Smooth muscle cell (in vitro differentiated cells): ENCODE measurements at regions not wholly inside any gene's neighbourhood (a gene's known extent, or its start where the extent isn't known, plus 50 kb on each side); places are given as distances from the start of the nearest gene placed in this dataset.

Source experiments
- DNase-seq: peaks from one replicate; lab custom pipeline; 2025; ENCODE audit not compliant: unreplicated experiment; lab: John Stamatoyannopoulos, UW
- H2AFZ ChIP-seq: fragments of 200-600 bp; sonication (generic); 2 replicates; pipeline ENCODE4 v1.6.0; 2016; ENCODE audit warnings: antibody characterized with exemption, low read depth, mild to moderate bottlenecking
- H3F3A ChIP-seq: fragments of 200-600 bp; sonication (generic); 2 replicates; pipeline ENCODE4 v1.6.0; 2017; ENCODE audit warnings: antibody characterized with exemption, low read depth
- H3K27ac ChIP-seq: fragments of 200-600 bp; sonication (generic); 2 replicates; pipeline ENCODE4 v1.5.1; 2016; ENCODE audit warnings: low read depth, mild to moderate bottlenecking
- H3K27me3 ChIP-seq: fragments of 200-600 bp; sonication (generic); 2 replicates; pipeline ENCODE4 v1.6.1; 2016; ENCODE audit warnings: low read depth, mild to moderate bottlenecking
- H3K36me3 ChIP-seq: fragments of 200-600 bp; sonication (generic); 2 replicates; pipeline ENCODE4 v1.5.1; 2016; ENCODE audit warnings: low read depth
- H3K4me1 ChIP-seq: fragments of 200-600 bp; sonication (generic); 2 replicates; pipeline ENCODE4 v1.5.1; 2016; ENCODE audit warnings: low read depth
- H3K4me2 ChIP-seq: fragments of 200-600 bp; sonication (generic); 2 replicates; pipeline ENCODE4 v1.6.0; 2016; ENCODE audit warnings: mild to moderate bottlenecking
- H3K4me3 ChIP-seq: fragments of 200-600 bp; sonication (generic); 2 replicates; pipeline ENCODE4 v1.5.1; 2016; ENCODE audit warnings: mild to moderate bottlenecking
- H3K79me2 ChIP-seq: fragments of 200-600 bp; sonication (generic); 2 replicates; pipeline ENCODE4 v1.6.0; 2016; ENCODE audit warnings: low read depth, mild to moderate bottlenecking
- H3K9ac ChIP-seq: fragments of 200-600 bp; sonication (generic); 2 replicates; pipeline ENCODE4 v1.6.0; 2016; ENCODE audit warnings: low read depth
- H3K9me3 ChIP-seq: fragments of 200-600 bp; sonication (generic); replicated peaks from 2 replicates; pipeline ENCODE4 v1.5.1; 2016; ENCODE audit warnings: low read depth
- H4K20me1 ChIP-seq: fragments of 200-600 bp; sonication (generic); 2 replicates; pipeline ENCODE4 v1.6.0; 2016; ENCODE audit warnings: low read depth
- CTCF ChIP-seq: fragments of 200-600 bp; sonication (generic); IDR thresholded peaks from 2 replicates; pipeline ENCODE4 v1.5.1; 2017; ENCODE audit warnings: borderline replicate concordance, mild to moderate bottlenecking, antibody characterized with exemption; ENCODE audit not compliant: insufficient read depth, poor library complexity, severe bottlenecking
- WGBS: methylation state at CpG from one replicate; pipeline ENCODE4 v1.1.7; 2016; ENCODE audit warnings: low lambda C conversion rate; 5-methylcytosine and 5-hydroxymethylcytosine counted together

GRCh38 chr2:66110086-66110485, 324.8 kb upstream of the MEIS1 start:
- Histone ChIP-seq H3K9me3 (no peaks in the 10 kb centered on the region), H3K4me2 (no peak overlapping the region), H4K20me1 (no peaks in the 10 kb centered on the region), H3K27me3 (no peaks in the 10 kb centered on the region), H3K9ac (no peak overlapping the region), H3K36me3 (no peaks in the 10 kb centered on the region), H2AFZ (no peak overlapping the region), H3K27ac (no peak overlapping the region), H3K4me3 (no peak overlapping the region), H3K79me2 (no peaks in the 10 kb centered on the region), H3F3A (no peaks in the 10 kb centered on the region), H3K4me1 (no peaks in the 10 kb centered on the region)
- no peak for TF ChIP-seq CTCF
- WGBS: 88% methylated on average over 2 of the region's 2 CpGs
- DNase-seq: no peak

GRCh38 chr2:66109419-66109818, 325.5 kb upstream of the MEIS1 start:
- TF ChIP-seq CTCF: no peak
- Histone ChIP-seq H3F3A (no peaks in the 10 kb centered on the region), H3K36me3 (no peaks in the 10 kb centered on the region), H3K9ac (no peak overlapping the region), H3K4me1 (no peaks in the 10 kb centered on the region), H2AFZ (no peak overlapping the region), H4K20me1 (no peaks in the 10 kb centered on the region), H3K4me2 (no peak overlapping the region), H3K9me3 (no peaks in the 10 kb centered on the region), H3K27ac (no peak overlapping the region), H3K79me2 (no peaks in the 10 kb centered on the region), H3K27me3 (no peaks in the 10 kb centered on the region), H3K4me3 (no peak overlapping the region)
- WGBS: 87% methylated on average over 2 of the region's 2 CpGs
- no peak for DNase-seq

GRCh38 chr2:66105066-66105753, 329.7 kb upstream of the MEIS1 start:
- TF ChIP-seq CTCF: no peak
- H3F3A ChIP-seq: no peaks in the 10 kb centered on the region
- H2AFZ ChIP-seq: no peak overlapping the region
- H3K36me3 ChIP-seq: no peaks in the 10 kb centered on the region
- H3K4me3 ChIP-seq: no peak overlapping the region
- no peak overlapping the region for H3K9ac ChIP-seq
- no peaks in the 10 kb centered on the region for H3K4me1 ChIP-seq
- H3K9me3 ChIP-seq: no peaks in the 10 kb centered on the region
- H3K27me3 ChIP-seq: no peaks in the 10 kb centered on the region
- whole genome bisulfite sequencing: 91% methylated on average over 5 of the region's 5 CpGs
- no peaks in the 10 kb centered on the region for H3K79me2 ChIP-seq
- H3K4me2 ChIP-seq: no peak overlapping the region
- no peak overlapping the region for H3K27ac ChIP-seq
- no peak for DNase-seq
- H4K20me1 ChIP-seq: no peaks in the 10 kb centered on the region

GRCh38 chr2:66103581-66103980, 331.3 kb upstream of the MEIS1 start:
- H3K79me2 ChIP-seq: no peaks in the 10 kb centered on the region
- no peaks in the 10 kb centered on the region for H3K36me3 ChIP-seq
- H3K4me1 ChIP-seq: no peaks in the 10 kb centered on the region
- no peak overlapping the region for H3K4me3 ChIP-seq
- WGBS: 76% methylated on average over 3 of the region's 3 CpGs
- H3F3A ChIP-seq: no peaks in the 10 kb centered on the region
- no peaks in the 10 kb centered on the region for H3K9me3 ChIP-seq
- no peak for DNase-seq
- H3K9ac ChIP-seq: no peak overlapping the region
- TF ChIP-seq CTCF: no peak
- no peak overlapping the region for H3K4me2 ChIP-seq
- H2AFZ ChIP-seq: no peak overlapping the region
- H3K27ac ChIP-seq: no peak overlapping the region
- H3K27me3 ChIP-seq: no peaks in the 10 kb centered on the region
- H4K20me1 ChIP-seq: no peaks in the 10 kb centered on the region
